CD4-positive, alpha-beta T cell treated with Interleukin-21 for 1 hour (primary cell): ENCODE measurements at regions not wholly inside any gene's neighbourhood (a gene's known extent, or its start where the extent isn't known, plus 50 kb on each side); places are given as distances from the start of the nearest gene placed in this dataset.

Experiments
- DNase-seq: peaks from one replicate; pipeline ENCODE4 v3.0.0-alpha.2; 2020

- no peak for DNase-seq
Observed at GRCh38 chr7:17523813-17524739, 225.6 kb downstream of the AHR start.

GRCh38 chr7:17524746-17525145, 226.3 kb downstream of the AHR start:
- no peak for DNase-seq

GRCh38 chr7:17526621-17527020, 228.2 kb downstream of the AHR start:
- no peak for DNase-seq

- DNase-seq = no peak
Observed at GRCh38 chr7:17528636-17529035, 230.2 kb downstream of the AHR start.

GRCh38 chr7:17530244-17530643, 231.8 kb downstream of the AHR start:
- no peak for DNase-seq

- peak; percentile 18 for DNase-seq
Observed at GRCh38 chr7:17530741-17531421, 232.4 kb downstream of the AHR start.

- DNase-seq = no peak
Observed at GRCh38 chr7:17532861-17533404, 234.5 kb downstream of the AHR start.

- no peak for DNase-seq
Observed at GRCh38 chr7:17534348-17534747, 235.9 kb downstream of the AHR start.

- DNase-seq = no peak
Observed at GRCh38 chr7:17535776-17536175, 237.3 kb downstream of the AHR start.

GRCh38 chr7:17544401-17544800, 245.9 kb downstream of the AHR start:
- DNase-seq = no peak

- no peak for DNase-seq
Observed at GRCh38 chr7:17545348-17545747, 246.9 kb downstream of the AHR start.

GRCh38 chr7:17546189-17546588, 247.7 kb downstream of the AHR start:
- DNase-seq = no peak

GRCh38 chr7:17546592-17546991, 248.1 kb downstream of the AHR start:
- no peak for DNase-seq

- no peak for DNase-seq
Observed at GRCh38 chr7:17548014-17548653, 249.7 kb downstream of the AHR start.

- no peak for DNase-seq
Observed at GRCh38 chr7:17549406-17549805, 251.0 kb downstream of the AHR start.

- DNase-seq = no peak
Observed at GRCh38 chr7:17552373-17552772, 253.9 kb downstream of the AHR start.

- no peak for DNase-seq
Observed at GRCh38 chr7:17552952-17553351, 254.5 kb downstream of the AHR start.

- no peak for DNase-seq
Observed at GRCh38 chr7:17554341-17555015, 256.0 kb downstream of the AHR start.

- no peak for DNase-seq
Observed at GRCh38 chr7:17556247-17556956, 257.9 kb downstream of the AHR start.

GRCh38 chr7:17557251-17557671, 258.8 kb downstream of the AHR start:
- no peak for DNase-seq

GRCh38 chr7:17558135-17558534, 259.7 kb downstream of the AHR start:
- no peak for DNase-seq
